Superior temporal gyrus (tissue), 1 donor: ENCODE measurements at regions not wholly inside any gene's neighbourhood (a gene's known extent, or its start where the extent isn't known, plus 50 kb on each side); places are given as distances from the start of the nearest gene placed in this dataset.
"Not testable (repeated sequence)": the region's sequence is repeated elsewhere in the genome, so short reads cannot be mapped to it uniquely, and the experiment has no call there.

ENCODE experiments used
- DNase-seq: peaks from one replicate; pipeline ENCODE4 v3.0.0-alpha.2; 2016; ENCODE audit errors: extremely low spot score

- no peak for DNase-seq
Observed at GRCh38 chr10:20502903-20503585, 394.1 kb downstream of the NEBL start.

- DNase-seq: no peak
Observed at GRCh38 chr10:20494474-20494873, 402.6 kb downstream of the NEBL start.

GRCh38 chr10:20492447-20492846 is 404.7 kb downstream of the NEBL start:
- no peak for DNase-seq

DNA sequence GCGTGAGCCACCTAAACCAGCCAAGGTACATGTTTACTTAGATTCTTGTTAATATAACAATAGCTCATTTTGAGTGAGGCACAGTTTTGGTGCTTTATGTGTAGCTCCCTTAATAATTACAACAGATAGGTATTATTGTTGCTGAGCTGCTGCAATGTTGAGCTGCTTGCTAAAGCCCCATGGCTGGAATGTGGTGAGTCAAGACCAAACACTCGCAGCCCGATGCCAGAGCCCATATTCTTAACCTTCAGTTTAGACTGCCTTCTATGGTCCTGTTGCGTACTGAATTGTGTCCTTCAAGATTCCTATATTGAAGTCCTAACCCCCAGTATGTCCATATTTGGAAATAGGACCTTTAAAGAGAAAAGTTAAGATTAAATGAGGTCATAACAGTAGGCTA is 407.1 kb downstream of the NEBL start:
- no peak for DNase-seq

DNA sequence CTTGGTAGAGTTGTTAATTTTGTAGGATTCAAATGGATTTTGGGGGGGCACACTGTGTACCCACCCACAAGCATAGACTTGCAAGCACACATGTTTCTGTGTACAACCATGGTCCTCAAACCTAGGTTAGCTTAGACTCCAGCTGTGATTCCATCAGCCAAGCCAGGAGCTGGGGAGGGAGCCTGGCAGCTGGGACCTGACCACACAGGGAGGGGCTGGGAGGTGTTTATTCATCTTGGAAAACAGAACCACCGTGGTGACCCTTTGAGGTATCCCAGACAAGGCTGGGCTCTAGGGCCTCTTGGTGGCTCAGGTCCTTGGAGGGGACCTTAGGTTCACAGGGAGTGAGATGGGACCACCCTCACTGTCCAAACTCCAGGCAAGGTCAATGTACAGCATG is 410.3 kb downstream of the NEBL start:
- no peak for DNase-seq

GRCh38 chr10:20485554-20485953 is 411.6 kb downstream of the NEBL start:
- no peak for DNase-seq

GRCh38 chr10:20481054-20481453 is 416.1 kb downstream of the NEBL start:
- no peak for DNase-seq

GRCh38 chr10:20480575-20480974 is 416.5 kb downstream of the NEBL start:
- DNase-seq: not testable (repeated sequence)

DNA sequence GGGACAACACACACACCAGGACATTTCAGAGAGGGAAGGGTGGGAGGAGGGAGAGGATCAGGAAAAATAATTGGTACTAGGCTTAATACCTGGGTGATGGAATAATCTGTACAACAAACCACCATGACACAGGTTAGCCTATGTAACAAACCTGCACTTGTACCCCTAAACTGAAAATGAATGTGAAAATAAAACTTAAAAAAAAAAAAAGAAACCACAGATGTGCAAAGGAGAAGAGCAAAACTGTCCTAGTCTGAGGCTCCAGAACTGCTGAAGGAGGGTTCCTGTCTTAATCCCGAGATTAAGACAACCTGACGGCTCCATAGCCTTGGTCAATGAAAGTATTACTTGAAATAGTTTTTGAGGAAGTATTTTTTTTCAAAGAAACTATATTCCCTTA is 423.0 kb downstream of the NEBL start:
- DNase-seq: no peak

DNA sequence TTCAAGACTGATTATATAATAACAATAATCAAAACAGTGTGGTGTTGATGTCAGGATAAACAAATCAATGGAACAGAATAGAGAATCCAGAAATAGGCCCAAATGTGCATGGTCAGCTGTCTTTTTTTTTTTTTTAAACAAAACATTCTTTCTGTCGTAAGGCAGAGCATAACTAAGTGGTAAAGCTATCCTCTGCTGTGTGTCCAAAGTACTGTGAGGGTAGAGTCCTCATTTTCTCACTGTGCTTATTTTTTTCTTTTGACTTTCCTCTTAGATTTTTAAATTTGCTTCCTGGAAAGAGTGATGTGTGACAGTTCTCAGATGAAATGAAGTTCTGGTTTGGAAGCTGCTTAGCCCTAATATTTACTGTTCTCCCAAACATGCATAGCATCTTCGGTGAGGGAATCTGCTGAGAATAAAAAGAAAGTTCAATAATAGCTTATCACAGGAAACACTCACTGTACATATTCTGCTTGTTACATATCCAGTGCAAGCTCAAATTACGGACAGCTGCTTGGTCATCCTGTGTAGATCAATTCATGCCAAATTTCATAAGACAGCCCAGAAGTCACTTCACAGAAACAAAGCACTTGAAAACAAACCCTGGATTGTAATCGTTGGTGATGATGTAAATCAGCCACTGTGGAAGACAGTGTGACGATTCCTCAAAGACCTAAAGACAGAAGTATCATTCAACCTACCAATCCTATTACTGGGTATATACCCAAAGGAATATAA is 423.9 kb downstream of the NEBL start:
- DNase-seq: no peak

GRCh38 chr10:20466731-20467130 is 430.4 kb downstream of the NEBL start:
- DNase-seq: no peak

DNA sequence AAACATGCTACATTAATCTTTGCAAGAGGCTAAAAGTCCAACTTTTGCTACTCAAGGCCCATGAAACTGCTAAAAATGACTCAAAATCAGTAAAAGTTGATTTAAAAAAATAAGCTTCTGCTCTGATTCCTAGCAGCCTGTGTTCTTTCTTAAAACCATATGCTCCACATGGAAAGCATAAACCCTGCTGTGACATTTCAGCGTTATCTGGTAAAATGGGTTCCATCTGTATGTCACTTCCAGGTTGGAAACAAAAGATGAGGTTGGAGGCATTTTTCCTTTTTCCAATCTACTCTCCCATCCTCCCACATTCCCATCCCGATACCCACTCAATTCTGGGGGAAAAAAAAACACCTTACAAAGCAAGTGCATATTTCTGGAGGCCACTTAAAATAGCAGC is 439.5 kb downstream of the NEBL start:
- no peak for DNase-seq

- no peak for DNase-seq
Observed at GRCh38 chr10:20455774-20456173, 441.3 kb downstream of the NEBL start.

DNA sequence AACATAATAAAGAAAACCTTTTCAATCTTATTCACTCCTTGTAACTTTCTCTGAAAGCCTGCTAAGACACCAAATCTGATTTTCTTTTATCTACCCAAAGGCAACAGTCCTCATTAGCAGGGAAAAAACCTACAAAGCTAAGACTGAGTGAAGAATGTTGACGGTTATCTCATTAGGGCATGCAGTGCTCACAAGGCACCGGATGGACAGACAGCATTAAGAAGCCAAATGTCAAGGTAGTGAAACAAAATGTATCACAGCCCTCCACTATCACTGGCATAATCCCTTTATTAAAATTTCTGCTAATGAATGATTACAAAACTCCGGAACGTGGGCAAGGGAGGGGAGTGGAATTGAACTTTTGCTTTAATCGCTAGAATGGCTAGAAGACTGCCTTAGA is 442.8 kb downstream of the NEBL start:
- DNase-seq: no peak

GRCh38 chr10:20446561-20447193 is 450.4 kb downstream of the NEBL start:
- DNase-seq: no peak

GRCh38 chr10:20443094-20443493 is 454.0 kb downstream of the NEBL start:
- no peak for DNase-seq

- DNase-seq: no peak
Observed at GRCh38 chr10:20429742-20430141, 467.4 kb downstream of the NEBL start.

- DNase-seq: no peak
Observed at GRCh38 chr10:20427821-20428220, 469.3 kb downstream of the NEBL start.

- no peak for DNase-seq
Observed at GRCh38 chr10:20418286-20418685, 478.8 kb downstream of the NEBL start.

GRCh38 chr10:20417791-20418190 is 479.3 kb downstream of the NEBL start:
- DNase-seq: no peak

DNA sequence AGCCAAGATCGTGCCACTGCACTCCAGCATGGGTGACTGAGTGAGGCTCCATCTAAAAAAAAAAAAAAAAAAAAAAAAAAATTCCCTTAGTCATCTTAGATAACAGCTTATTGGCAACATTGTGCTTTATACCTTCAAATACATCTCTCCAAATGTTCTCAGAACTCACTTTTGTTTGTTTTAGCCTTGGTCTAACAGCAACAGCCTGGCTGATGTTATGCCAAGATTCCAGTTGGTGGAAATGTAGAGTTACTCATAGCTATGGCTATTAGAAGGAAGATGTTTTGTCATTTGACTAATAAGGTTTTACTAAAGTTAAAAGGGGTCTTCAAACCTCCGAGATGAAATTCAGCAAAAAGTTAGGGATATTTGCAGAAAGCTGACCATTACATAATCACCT is 481.4 kb downstream of the NEBL start:
- DNase-seq: no peak

DNA sequence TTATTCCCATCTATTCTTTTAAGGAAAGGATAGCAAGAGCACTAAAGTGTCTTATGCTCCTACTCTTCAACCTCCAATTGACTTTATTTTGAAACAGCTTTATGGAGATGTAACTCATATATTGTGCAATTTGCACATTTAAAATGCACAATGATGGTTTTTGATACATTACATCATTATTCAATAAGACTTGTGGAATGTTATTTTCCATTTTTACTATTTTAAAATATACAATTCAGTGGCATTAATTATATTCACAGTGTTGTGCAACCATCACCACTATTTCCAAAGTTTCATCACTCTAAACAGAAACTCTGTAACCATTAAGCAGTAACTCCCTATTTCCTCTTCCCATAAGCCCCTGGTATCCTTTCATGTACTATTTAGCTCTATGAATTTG is 489.8 kb downstream of the NEBL start:
- no peak for DNase-seq
